HL-60 (cell line): ENCODE measurements at regions not wholly inside any gene's neighbourhood (a gene's known extent, or its start where the extent isn't known, plus 50 kb on each side); places are given as distances from the start of the nearest gene placed in this dataset.

Experiments used
- GABPA ChIP-seq: IDR thresholded peaks from 2 replicates; pipeline ENCODE4 v1.6.1; 2012; ENCODE audit warnings: low read depth
- POLR2AphosphoS5 ChIP-seq: IDR thresholded peaks from 2 replicates; pipeline ENCODE4 v1.6.1; 2012; ENCODE audit warnings: low read depth
- TF ChIP-seq, protein P1 (sequence below): IDR thresholded peaks from one replicate; pipeline ENCODE4 v1.5.1; 2011; ENCODE audit warnings: low read length, control low read depth, inconsistent platforms; ENCODE audit not compliant: insufficient read depth

DNA sequence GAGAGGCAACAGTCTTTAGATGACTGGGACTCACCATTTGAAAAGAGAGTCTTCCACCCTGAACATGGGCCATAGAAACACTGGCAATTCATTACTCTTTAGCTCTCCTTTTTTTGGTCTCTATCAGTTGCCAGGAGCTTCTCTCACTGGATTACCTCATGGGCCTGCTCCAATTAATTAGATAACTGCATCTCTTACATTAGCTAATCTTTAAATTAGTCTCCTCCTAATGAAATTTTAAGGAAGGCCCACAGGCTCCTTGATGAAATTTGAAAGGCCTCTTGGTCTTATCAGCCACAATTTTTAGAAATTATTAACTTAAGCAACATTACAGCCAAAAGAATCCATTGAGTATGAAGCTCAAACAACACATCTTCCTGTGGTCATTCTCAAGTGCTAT lies 184.4 kb downstream of the UNC5CL start:
- TF ChIP-seq, protein P1, sequence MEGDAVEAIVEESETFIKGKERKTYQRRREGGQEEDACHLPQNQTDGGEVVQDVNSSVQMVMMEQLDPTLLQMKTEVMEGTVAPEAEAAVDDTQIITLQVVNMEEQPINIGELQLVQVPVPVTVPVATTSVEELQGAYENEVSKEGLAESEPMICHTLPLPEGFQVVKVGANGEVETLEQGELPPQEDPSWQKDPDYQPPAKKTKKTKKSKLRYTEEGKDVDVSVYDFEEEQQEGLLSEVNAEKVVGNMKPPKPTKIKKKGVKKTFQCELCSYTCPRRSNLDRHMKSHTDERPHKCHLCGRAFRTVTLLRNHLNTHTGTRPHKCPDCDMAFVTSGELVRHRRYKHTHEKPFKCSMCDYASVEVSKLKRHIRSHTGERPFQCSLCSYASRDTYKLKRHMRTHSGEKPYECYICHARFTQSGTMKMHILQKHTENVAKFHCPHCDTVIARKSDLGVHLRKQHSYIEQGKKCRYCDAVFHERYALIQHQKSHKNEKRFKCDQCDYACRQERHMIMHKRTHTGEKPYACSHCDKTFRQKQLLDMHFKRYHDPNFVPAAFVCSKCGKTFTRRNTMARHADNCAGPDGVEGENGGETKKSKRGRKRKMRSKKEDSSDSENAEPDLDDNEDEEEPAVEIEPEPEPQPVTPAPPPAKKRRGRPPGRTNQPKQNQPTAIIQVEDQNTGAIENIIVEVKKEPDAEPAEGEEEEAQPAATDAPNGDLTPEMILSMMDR: no peak
- no peak for TF ChIP-seq GABPA
- no peak for TF ChIP-seq POLR2AphosphoS5
